Chondrocyte (in vitro differentiated cells): ENCODE measurements at regions not wholly inside any gene's neighbourhood (a gene's known extent, or its start where the extent isn't known, plus 50 kb on each side); places are given as distances from the start of the nearest gene placed in this dataset.

Experiments
- DNase-seq: peaks from one replicate; pipeline ENCODE4 v3.0.0; 2021; ENCODE audit warnings: mixed read lengths, low spot score
- H3K27ac Mint-ChIP-seq: one replicate; pipeline ENCODE4 v1.8.0; 2021; ENCODE audit warnings: mild to moderate bottlenecking, moderate library complexity, mixed read lengths; ENCODE audit not compliant: unreplicated experiment
- H3K27me3 Mint-ChIP-seq: 2 replicates; pipeline ENCODE4 v1.8.0; 2021; ENCODE audit warnings: low read depth, mixed read lengths
- H3K36me3 Mint-ChIP-seq: 2 replicates; pipeline ENCODE4 v1.8.0; 2021; ENCODE audit warnings: low read depth, mixed read lengths
- H3K4me1 Mint-ChIP-seq: 2 replicates; pipeline ENCODE4 v1.8.0; 2021; ENCODE audit warnings: low read depth, mild to moderate bottlenecking, mixed read lengths
- H3K4me3 Mint-ChIP-seq: one replicate; pipeline ENCODE4 v1.8.0; 2021; ENCODE audit warnings: mild to moderate bottlenecking, moderate library complexity, mixed read lengths; ENCODE audit not compliant: unreplicated experiment
- H3K9me3 Mint-ChIP-seq: 2 replicates; pipeline ENCODE4 v1.8.0; 2021; ENCODE audit warnings: low read depth, mixed read lengths
- TF ChIP-seq, protein P1 (sequence below): fragments of 200-600 bp; sonication (generic); IDR thresholded peaks from 2 replicates; pipeline ENCODE4 v1.5.0; 2021; ENCODE audit warnings: antibody characterized with exemption, mild to moderate bottlenecking, moderate library complexity

DNA sequence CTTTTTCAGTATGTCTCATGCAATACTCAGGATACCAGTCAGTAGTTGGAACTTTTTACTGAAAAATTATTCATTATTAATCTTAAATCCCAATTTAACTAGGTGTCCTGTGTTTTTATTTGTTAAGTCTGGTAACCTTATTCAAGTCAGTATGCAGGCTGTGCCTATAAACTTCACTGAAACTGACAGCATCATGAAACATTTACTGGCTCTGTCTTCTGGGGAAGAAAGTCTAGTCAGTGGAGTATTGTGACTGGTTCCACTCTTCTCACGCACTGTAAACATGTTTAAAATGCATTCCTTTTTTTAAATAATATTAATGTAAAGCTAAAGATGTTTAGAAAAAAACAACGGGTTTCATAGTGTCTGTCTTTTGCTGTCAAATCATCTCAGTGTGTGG lies 739.7 kb downstream of the LTN1 start:
- Mint-ChIP-seq H3K27me3 (no peaks in the 10 kb centered on the region), H3K36me3 (no peaks in the 10 kb centered on the region), H3K4me1 (peaks cover 8% of the 10 kb centered on the region), H3K4me3 (no peak overlapping the region), H3K27ac (no peak overlapping the region), H3K9me3 (no peaks in the 10 kb centered on the region)
- TF ChIP-seq, protein P1, sequence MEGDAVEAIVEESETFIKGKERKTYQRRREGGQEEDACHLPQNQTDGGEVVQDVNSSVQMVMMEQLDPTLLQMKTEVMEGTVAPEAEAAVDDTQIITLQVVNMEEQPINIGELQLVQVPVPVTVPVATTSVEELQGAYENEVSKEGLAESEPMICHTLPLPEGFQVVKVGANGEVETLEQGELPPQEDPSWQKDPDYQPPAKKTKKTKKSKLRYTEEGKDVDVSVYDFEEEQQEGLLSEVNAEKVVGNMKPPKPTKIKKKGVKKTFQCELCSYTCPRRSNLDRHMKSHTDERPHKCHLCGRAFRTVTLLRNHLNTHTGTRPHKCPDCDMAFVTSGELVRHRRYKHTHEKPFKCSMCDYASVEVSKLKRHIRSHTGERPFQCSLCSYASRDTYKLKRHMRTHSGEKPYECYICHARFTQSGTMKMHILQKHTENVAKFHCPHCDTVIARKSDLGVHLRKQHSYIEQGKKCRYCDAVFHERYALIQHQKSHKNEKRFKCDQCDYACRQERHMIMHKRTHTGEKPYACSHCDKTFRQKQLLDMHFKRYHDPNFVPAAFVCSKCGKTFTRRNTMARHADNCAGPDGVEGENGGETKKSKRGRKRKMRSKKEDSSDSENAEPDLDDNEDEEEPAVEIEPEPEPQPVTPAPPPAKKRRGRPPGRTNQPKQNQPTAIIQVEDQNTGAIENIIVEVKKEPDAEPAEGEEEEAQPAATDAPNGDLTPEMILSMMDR: no peak
- no peak for DNase-seq

DNA sequence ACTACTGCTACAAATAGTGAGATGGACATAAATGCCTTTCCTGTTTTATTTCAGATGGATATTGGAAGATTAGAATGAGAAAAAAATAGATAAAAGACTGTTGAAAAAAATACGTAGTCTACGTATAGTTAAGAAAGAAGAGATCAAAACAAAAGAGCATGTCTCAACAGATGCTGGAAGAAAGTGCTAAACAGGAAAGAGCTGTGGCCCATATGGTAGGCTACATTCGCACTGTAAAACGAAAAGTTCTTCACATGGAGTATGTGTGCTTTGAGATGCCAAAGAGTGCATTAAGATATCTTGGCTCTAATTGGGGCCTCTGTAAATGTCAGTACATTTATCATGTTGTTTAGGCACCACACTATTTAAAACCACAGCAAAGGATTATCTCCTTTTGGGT lies 741.7 kb downstream of the LTN1 start:
- TF ChIP-seq, protein P1: no peak
- no peak overlapping the region for H3K4me3 Mint-ChIP-seq

DNA sequence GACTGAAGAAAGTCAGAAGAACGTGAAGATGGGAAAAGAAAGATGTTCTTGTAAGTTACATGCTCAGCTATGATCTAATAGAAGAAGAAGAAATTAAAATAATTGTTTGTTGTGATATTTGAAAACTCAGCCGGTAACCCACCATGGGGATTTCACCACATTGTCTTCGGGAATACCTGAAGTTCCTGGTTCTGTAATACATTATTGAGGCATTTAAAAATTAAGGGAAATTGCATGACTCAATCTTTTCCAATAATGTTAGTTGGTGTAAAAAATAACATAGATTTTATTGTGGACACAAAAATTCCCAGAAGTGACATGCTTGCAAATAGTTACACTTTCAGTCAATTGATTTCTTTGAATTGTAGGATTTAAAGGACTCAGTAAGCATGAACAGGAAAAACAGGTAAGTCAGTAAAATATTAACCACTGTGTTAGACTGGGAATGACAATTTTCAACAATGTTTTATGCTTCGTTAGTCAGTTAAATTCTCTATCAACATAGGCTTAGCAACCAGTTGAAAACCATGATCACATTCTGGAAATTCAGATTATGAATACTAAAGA lies 745.1 kb downstream of the LTN1 start:
- Mint-ChIP-seq H3K27ac (no peak overlapping the region), H3K4me1 (no peaks in the 10 kb centered on the region), H3K4me3 (no peak overlapping the region), H3K9me3 (no peaks in the 10 kb centered on the region), H3K27me3 (no peaks in the 10 kb centered on the region), H3K36me3 (no peaks in the 10 kb centered on the region)
- DNase-seq: no peak
- TF ChIP-seq, protein P1: no peak

More for the DNA sequence above, 741.7 kb downstream of the LTN1 start:
- H3K4me1 Mint-ChIP-seq: peaks cover 4% of the 10 kb centered on the region
- H3K36me3 Mint-ChIP-seq: no peaks in the 10 kb centered on the region
- H3K27ac Mint-ChIP-seq: no peak overlapping the region
- H3K27me3 Mint-ChIP-seq: no peaks in the 10 kb centered on the region
- no peak for DNase-seq
- no peaks in the 10 kb centered on the region for H3K9me3 Mint-ChIP-seq

DNA sequence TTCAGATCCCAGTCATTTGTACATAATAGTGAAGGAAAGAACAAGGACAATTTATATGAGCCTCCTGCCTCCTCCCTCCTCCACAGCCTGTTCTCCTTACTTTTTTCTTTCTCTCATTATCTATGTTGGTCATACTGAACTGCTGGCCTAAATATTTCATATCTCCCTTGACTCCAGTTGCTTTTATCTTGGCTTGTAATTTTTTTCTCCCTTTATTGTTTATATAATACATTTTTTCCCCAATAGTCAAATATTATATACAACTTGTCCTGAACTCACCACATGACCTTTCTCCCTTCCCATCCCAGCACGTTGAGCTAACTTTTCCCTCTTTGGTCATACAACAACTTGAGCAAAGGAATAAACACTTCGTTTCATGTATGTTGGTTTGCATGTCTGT lies 752.1 kb downstream of the LTN1 start:
- H3K36me3 Mint-ChIP-seq: no peaks in the 10 kb centered on the region
- H3K27ac Mint-ChIP-seq: no peak overlapping the region
- TF ChIP-seq, protein P1: no peak
- H3K4me1 Mint-ChIP-seq: peaks cover 18% of the 10 kb centered on the region
- H3K27me3 Mint-ChIP-seq: no peaks in the 10 kb centered on the region
- H3K9me3 Mint-ChIP-seq: no peaks in the 10 kb centered on the region
- no peak for DNase-seq
- no peak overlapping the region for H3K4me3 Mint-ChIP-seq

DNA sequence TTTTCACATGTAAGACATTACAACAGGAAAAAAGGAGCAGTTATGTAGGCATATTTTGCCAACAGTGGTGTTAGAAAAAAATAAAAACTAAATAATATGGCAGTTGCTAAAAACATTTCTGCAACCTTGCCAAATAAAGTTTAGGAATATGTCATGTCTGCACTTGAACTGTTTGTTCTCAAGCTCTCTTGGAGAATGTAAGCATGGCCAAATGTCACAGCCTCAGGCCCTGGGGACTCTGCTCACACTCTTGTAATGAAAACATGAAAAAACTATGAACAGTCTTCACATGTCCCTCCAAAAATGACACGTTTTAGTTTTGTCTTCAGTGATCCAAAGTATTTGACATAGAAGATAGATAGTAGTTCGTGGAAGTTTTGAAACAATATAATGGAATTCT lies 753.3 kb downstream of the LTN1 start:
- Mint-ChIP-seq H3K4me1 (peaks cover 18% of the 10 kb centered on the region), H3K27me3 (no peaks in the 10 kb centered on the region), H3K4me3 (no peak overlapping the region), H3K36me3 (no peaks in the 10 kb centered on the region), H3K27ac (no peak overlapping the region), H3K9me3 (no peaks in the 10 kb centered on the region)
- no peak for DNase-seq
- TF ChIP-seq, protein P1: no peak
